K562 (cell line): ENCODE measurements at regions not wholly inside any gene's neighbourhood (a gene's known extent, or its start where the extent isn't known, plus 50 kb on each side); places are given as distances from the start of the nearest gene placed in this dataset.

ENCODE experiments used
- ATAC-seq: fragments of 200-7000 bp; cut with Tn5 transposase; 3 replicates; pipeline ENCODE4 v1.9.1; 2020; ENCODE audit warnings: moderate library complexity
- BruUV-seq: library from RNA; stranded (reverse); fragments of 400-500 nt; replicated peaks from 2 replicates; lab custom pipeline; 2021; lab: Mats Ljungman, UMichigan
- CTCF ChIA-PET: fragments of 300-600 bp; formaldehyde crosslinking; extraction: SDS; loops from one replicate; lab custom pipeline; 2021; ENCODE audit warnings: low intra/inter-chr PET ratio; lab: Yijun Ruan, JAX
- POLR2A ChIA-PET: fragments of 300-600, 350-650 bp; sonication (Branson Sonifier 250); formaldehyde crosslinking; extraction: SDS; loops from one replicate; lab custom pipeline; 2021; ENCODE audit warnings: antibody characterized with exemption, inconsistent platforms; lab: Yijun Ruan, JAX
- DNase-seq, 4 experiments: peaks; one replicate each; pipeline versions ENCODE4 v3.0.0 to v3.0.0-alpha.2; 2011 to 2018; ENCODE audit warnings: low spot score in 3 of 4, mixed read lengths in 3 of 4; ENCODE audit errors: extremely low read depth in 1 of 4
- FAIRE-seq: peaks from 2 replicates; lab custom pipeline; 2011; peaks lifted over from hg19 to GRCh38; lab: Jason Lieb, UNC
- H2AFZ ChIP-seq: 2 replicates; pipeline ENCODE4 v1.6.0; 2011; ENCODE audit warnings: low read depth, low read length, control low read depth, inconsistent platforms
- H3K27ac ChIP-seq: fragments of 200-600 bp; 3 replicates; pipeline ENCODE4 v1.8.0; 2011; ENCODE audit warnings: low read depth, mild to moderate bottlenecking, control low read depth, inconsistent platforms, low read length, moderate library complexity, mixed read lengths; ENCODE audit errors: extremely low read depth
- H3K27me3 ChIP-seq, 2 experiments: fragments of 300-600 bp in 1 of 2; 2 replicates in 1 of 2; 3 replicates in 1 of 2; pipeline versions ENCODE4 v1.6.0 to v1.8.0; 2011; ENCODE audit warnings: inconsistent platforms in 2 of 2, low read length in 2 of 2, mild to moderate bottlenecking in 1 of 2, mixed read lengths in 1 of 2, moderate library complexity in 1 of 2; ENCODE audit not compliant: control insufficient read depth in 2 of 2, insufficient read depth in 2 of 2
- H3K36me3 ChIP-seq: fragments of 300-600 bp; 3 replicates; pipeline ENCODE4 v1.8.0; 2011; ENCODE audit warnings: mild to moderate bottlenecking, low read length, inconsistent platforms; ENCODE audit not compliant: control insufficient read depth, insufficient read depth
- H3K4me1 ChIP-seq, 2 experiments: fragments of 200-600 bp in 1 of 2; replicated peaks in 1 of 2; 2 replicates in 1 of 2; 3 replicates in 1 of 2; pipeline versions ENCODE4 v1.5.1 to v1.8.0; 2011; ENCODE audit warnings: inconsistent platforms in 2 of 2, low read length in 2 of 2, mild to moderate bottlenecking in 1 of 2, mixed read lengths in 1 of 2, moderate library complexity in 1 of 2; ENCODE audit not compliant: control insufficient read depth in 2 of 2, insufficient read depth in 2 of 2
- H3K4me2 ChIP-seq: 2 replicates; pipeline ENCODE4 v1.6.1; 2011; ENCODE audit warnings: low read length, control low read depth, inconsistent platforms, mixed read lengths; ENCODE audit not compliant: insufficient read depth
- H3K4me3 ChIP-seq: fragments of 200-600 bp; sonication (generic), shearing (Covaris generic); 2 replicates; pipeline ENCODE4 v1.5.1; 2016; ENCODE audit warnings: control low read depth, inconsistent platforms
- H3K79me2 ChIP-seq: fragments of 200-600 bp; 3 replicates; pipeline ENCODE4 v1.8.0; 2011; ENCODE audit warnings: low read length, inconsistent platforms; ENCODE audit not compliant: control insufficient read depth, insufficient read depth
- H3K9ac ChIP-seq, 2 experiments: 2 replicates each; pipeline versions ENCODE4 v1.6.0 to v1.6.1; 2011; ENCODE audit warnings: low read depth in 2 of 2, low read length in 2 of 2, control low read depth in 1 of 2, inconsistent platforms in 1 of 2, mild to moderate bottlenecking in 1 of 2, mixed read lengths in 1 of 2; ENCODE audit not compliant: insufficient read depth in 1 of 2
- H3K9me1 ChIP-seq: one replicate; pipeline ENCODE4 v1.6.0; 2011; ENCODE audit warnings: inconsistent platforms, mild to moderate bottlenecking, low read length, moderate library complexity; ENCODE audit not compliant: control insufficient read depth, insufficient read depth
- H3K9me3 ChIP-seq: replicated peaks from 2 replicates; pipeline ENCODE4 v1.5.1; 2011; ENCODE audit warnings: low read depth, low read length, inconsistent platforms; ENCODE audit not compliant: control insufficient read depth, insufficient read depth
- H4K20me1 ChIP-seq: replicated peaks from 2 replicates; pipeline ENCODE4 v1.6.1; 2011; ENCODE audit warnings: low read length, inconsistent platforms, mixed read lengths; ENCODE audit not compliant: control insufficient read depth, insufficient read depth
- BRD4 ChIP-seq: fragments of 200-600 bp; sonication (generic); IDR thresholded peaks from 2 replicates; pipeline ENCODE4 v1.6.1; 2017; ENCODE audit warnings: inconsistent platforms
- GTF2F1 ChIP-seq: IDR thresholded peaks from 2 replicates; pipeline ENCODE4 v1.6.1; 2011; ENCODE audit warnings: low read depth, low read length, improper control_type of control experiment
- HMGXB4 ChIP-seq: sonication (generic); formaldehyde crosslinking; IDR thresholded peaks from 2 replicates; pipeline ENCODE4 v1.8.1; 2023; ENCODE audit warnings: mild to moderate bottlenecking, missing genetic modification reagents
- STAG1 ChIP-seq: sonication (generic); formaldehyde crosslinking; IDR thresholded peaks from 2 replicates; pipeline ENCODE4 v1.5.0; 2020; ENCODE audit warnings: missing genetic modification reagents, borderline replicate concordance
- TAF15 ChIP-seq: fragments of 200-400 bp; formaldehyde crosslinking; IDR thresholded peaks from 2 replicates; pipeline ENCODE4 v1.6.1; 2017; ENCODE audit warnings: mild to moderate bottlenecking, low read depth, low read length, moderate library complexity
- TAF9B ChIP-seq: fragments of 450-650 bp; IDR thresholded peaks from 2 replicates; pipeline ENCODE4 v1.6.1; 2018; ENCODE audit warnings: mild to moderate bottlenecking; ENCODE audit not compliant: partially characterized antibody
- ZNF395 ChIP-seq: fragments of 200-800 bp; sonication (Bioruptor generic); IDR thresholded peaks from 2 replicates; pipeline ENCODE4 v1.6.1; 2017; ENCODE audit warnings: missing genetic modification characterization, missing compliant biosample characterization
- in situ Hi-C: fragments of 300-500 bp; cut with MboI; formaldehyde crosslinking; loops from 4 replicates; pipeline ENCODE4 v1.15.0; 2018; ENCODE audit warnings: inconsistent platforms, mixed read lengths
- intact Hi-C: fragments of 100-400 bp; cut with micrococcal nuclease; formaldehyde crosslinking; loops from 2 replicates; pipeline ENCODE4 v1.14.2; 2022
- TF ChIP-seq, protein P1 (sequence below): fragments of 200-800 bp; sonication (Bioruptor generic); IDR thresholded peaks from 2 replicates; pipeline ENCODE4 v1.6.1; 2017; ENCODE audit warnings: missing genetic modification characterization, missing compliant biosample characterization
- TF ChIP-seq, protein P2 (sequence below), 2 experiments: fragments of 450-650 bp in 1 of 2; sonication (generic) in 1 of 2; formaldehyde crosslinking; conservative IDR thresholded peaks; 2 replicates each; pipeline versions ENCODE4 v1.4.0 to v1.8.1; 2020 to 2022; ENCODE audit warnings: mild to moderate bottlenecking in 1 of 2, missing genetic modification reagents in 1 of 2
- TF ChIP-seq, protein P3 (sequence below): fragments of 450-650 bp; IDR thresholded peaks from 2 replicates; pipeline ENCODE4 v1.6.1; 2018; ENCODE audit not compliant: partially characterized antibody
- TF ChIP-seq, protein P4 (sequence below): fragments of 200-400 bp; formaldehyde crosslinking; IDR thresholded peaks from 2 replicates; pipeline ENCODE4 v1.6.1; 2017; ENCODE audit warnings: mild to moderate bottlenecking, low read depth, low read length, moderate library complexity

DNA sequence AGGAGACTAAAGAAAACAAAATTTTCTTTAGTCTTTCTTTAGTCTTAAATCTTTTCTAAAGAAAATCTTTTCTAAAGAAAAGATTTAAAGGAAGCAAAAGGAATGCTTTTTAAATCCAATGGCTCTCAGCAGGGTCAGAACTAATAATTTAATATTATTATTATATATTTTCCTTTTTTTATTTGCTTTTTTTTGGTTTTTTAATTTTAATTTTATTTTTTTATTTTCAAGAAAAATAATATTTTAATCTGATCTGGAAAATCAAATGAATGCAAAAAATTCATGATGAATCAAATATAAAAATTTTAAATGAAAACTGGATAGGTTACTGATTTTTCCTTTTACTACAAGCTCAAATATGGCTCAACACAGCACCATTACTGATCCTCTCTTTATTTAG is 70.7 kb upstream of the HECW1 start:
- no peaks in the 10 kb centered on the region for H3K9me3 ChIP-seq
- in situ Hi-C loops = no loop called here
- no peak overlapping the region for H3K9ac ChIP-seq
- no peak overlapping the region for H3K4me2 ChIP-seq
- no peak overlapping the region for H2AFZ ChIP-seq
- no peak for FAIRE-seq
- ChIA-PET CTCF (no interaction called here), POLR2A (interaction anchor here (1.2 to 1.5 kb wide), 2 partner anchors 10 to 17 kb away, joined by 3 read pairs; no protein-coding TSS in a partner anchor)
- H3K36me3 ChIP-seq = no peaks in the 10 kb centered on the region
- intact Hi-C loops = no loop called here
- H4K20me1 ChIP-seq = no peaks in the 10 kb centered on the region
- peaks cover 0 to 10% of the 10 kb centered on the region in 2 experiments; a peak in 2 of 5 replicates for H3K4me1 ChIP-seq
- TF ChIP-seq, protein P1, sequence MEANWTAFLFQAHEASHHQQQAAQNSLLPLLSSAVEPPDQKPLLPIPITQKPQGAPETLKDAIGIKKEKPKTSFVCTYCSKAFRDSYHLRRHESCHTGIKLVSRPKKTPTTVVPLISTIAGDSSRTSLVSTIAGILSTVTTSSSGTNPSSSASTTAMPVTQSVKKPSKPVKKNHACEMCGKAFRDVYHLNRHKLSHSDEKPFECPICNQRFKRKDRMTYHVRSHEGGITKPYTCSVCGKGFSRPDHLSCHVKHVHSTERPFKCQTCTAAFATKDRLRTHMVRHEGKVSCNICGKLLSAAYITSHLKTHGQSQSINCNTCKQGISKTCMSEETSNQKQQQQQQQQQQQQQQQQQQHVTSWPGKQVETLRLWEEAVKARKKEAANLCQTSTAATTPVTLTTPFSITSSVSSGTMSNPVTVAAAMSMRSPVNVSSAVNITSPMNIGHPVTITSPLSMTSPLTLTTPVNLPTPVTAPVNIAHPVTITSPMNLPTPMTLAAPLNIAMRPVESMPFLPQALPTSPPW = no peak
- TF ChIP-seq BRD4 (no peak), HMGXB4 (CRISPR knock-in tag) (no peak), ZNF395 (no peak), TAF9B (no peak), TAF15 (no peak), GTF2F1 (no peak), STAG1 (no peak)
- TF ChIP-seq, protein P2, sequence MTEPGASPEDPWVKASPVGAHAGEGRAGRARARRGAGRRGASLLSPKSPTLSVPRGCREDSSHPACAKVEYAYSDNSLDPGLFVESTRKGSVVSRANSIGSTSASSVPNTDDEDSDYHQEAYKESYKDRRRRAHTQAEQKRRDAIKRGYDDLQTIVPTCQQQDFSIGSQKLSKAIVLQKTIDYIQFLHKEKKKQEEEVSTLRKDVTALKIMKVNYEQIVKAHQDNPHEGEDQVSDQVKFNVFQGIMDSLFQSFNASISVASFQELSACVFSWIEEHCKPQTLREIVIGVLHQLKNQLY (CRISPR knock-in tag; conservative IDR thresholded peaks at IDR 0.05) = no peak
- TF ChIP-seq, protein P3, sequence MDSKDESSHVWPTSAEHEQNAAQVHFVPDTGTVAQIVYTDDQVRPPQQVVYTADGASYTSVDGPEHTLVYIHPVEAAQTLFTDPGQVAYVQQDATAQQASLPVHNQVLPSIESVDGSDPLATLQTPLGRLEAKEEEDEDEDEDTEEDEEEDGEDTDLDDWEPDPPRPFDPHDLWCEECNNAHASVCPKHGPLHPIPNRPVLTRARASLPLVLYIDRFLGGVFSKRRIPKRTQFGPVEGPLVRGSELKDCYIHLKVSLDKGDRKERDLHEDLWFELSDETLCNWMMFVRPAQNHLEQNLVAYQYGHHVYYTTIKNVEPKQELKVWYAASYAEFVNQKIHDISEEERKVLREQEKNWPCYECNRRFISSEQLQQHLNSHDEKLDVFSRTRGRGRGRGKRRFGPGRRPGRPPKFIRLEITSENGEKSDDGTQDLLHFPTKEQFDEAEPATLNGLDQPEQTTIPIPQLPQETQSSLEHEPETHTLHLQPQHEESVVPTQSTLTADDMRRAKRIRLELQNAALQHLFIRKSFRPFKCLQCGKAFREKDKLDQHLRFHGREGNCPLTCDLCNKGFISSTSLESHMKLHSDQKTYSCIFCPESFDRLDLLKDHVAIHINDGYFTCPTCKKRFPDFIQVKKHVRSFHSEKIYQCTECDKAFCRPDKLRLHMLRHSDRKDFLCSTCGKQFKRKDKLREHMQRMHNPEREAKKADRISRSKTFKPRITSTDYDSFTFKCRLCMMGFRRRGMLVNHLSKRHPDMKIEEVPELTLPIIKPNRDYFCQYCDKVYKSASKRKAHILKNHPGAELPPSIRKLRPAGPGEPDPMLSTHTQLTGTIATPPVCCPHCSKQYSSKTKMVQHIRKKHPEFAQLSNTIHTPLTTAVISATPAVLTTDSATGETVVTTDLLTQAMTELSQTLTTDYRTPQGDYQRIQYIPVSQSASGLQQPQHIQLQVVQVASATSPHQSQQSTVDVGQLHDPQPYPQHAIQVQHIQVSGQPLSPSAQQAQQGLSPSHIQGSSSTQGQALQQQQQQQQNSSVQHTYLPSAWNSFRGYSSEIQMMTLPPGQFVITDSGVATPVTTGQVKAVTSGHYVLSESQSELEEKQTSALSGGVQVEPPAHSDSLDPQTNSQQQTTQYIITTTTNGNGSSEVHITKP = no peak
- TF ChIP-seq, protein P4, sequence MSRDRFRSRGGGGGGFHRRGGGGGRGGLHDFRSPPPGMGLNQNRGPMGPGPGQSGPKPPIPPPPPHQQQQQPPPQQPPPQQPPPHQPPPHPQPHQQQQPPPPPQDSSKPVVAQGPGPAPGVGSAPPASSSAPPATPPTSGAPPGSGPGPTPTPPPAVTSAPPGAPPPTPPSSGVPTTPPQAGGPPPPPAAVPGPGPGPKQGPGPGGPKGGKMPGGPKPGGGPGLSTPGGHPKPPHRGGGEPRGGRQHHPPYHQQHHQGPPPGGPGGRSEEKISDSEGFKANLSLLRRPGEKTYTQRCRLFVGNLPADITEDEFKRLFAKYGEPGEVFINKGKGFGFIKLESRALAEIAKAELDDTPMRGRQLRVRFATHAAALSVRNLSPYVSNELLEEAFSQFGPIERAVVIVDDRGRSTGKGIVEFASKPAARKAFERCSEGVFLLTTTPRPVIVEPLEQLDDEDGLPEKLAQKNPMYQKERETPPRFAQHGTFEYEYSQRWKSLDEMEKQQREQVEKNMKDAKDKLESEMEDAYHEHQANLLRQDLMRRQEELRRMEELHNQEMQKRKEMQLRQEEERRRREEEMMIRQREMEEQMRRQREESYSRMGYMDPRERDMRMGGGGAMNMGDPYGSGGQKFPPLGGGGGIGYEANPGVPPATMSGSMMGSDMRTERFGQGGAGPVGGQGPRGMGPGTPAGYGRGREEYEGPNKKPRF = no peak
- TF ChIP-seq, all 486 proteins: peak for 0
- no peaks in the 10 kb centered on the region for H3K27me3 ChIP-seq
- H3K9me1 ChIP-seq = no peaks in the 10 kb centered on the region
- no peak overlapping the region for H3K4me3 ChIP-seq
- H3K27ac ChIP-seq = no peak overlapping the region
- no peaks in the 10 kb centered on the region for H3K79me2 ChIP-seq
- no TSS peak for BruUV-seq
- ATAC-seq (no peak), DNase-seq (no peak)
